ENCODE measurements at regions not wholly inside any gene's neighbourhood (a gene's known extent, or its start where the extent isn't known, plus 50 kb on each side); places are given as distances from the start of the nearest gene placed in this dataset.
A peak's percentile ranks its signal among the peaks of the same experiment; 100 is the strongest.

DNA sequence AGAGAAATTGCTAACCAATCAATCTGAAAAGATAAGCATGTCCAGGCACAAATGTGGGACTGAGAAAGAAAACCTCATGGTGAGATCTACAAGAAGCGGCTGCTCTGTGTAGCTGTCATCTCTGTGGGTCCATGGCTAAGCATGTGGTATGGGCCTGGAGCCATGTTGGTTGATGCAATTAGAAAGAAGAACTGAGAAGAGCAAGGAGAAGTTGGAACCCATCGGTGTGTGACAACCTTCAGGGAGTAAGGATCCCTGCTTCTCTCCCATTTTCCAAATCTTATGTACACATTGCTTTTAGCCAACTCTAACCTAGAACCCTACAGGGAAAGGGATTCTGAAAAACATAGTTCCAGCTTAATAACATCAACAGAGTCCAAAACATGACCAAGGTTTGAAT, 890.2 kb downstream of the FSTL5 start:
- no peak overlapping the region for H3K4ac ChIP-seq (ENCODE audit: low read depth, low read length)
- no peaks in the 10 kb centered on the region for H3K27me3 ChIP-seq (ENCODE audit: insufficient read depth, low read length, poor library complexity)
- H3K9ac ChIP-seq (ENCODE audit: low read length) = no peak overlapping the region
- no peak overlapping the region for H2AK5ac ChIP-seq (ENCODE audit: low read length)
- H3K79me1 ChIP-seq (ENCODE audit: low read length) = no peaks in the 10 kb centered on the region
- H2BK120ac ChIP-seq (ENCODE audit: low read depth, low read length) = no peak overlapping the region
- H3K56ac ChIP-seq (ENCODE audit: low read length) = no peak overlapping the region
- no peak overlapping the region for H2BK15ac ChIP-seq (replicated peaks; ENCODE audit: low read depth)
- no peak overlapping the region for H2BK5ac ChIP-seq (ENCODE audit: low read length)
- no peak for DNase-seq
- no CpG with 5 or more reads among the region's 2 CpGs for WGBS (ENCODE audit: extremely low coverage, insufficient coverage, low lambda C conversion rate)
- no peak overlapping the region for H4K8ac ChIP-seq (ENCODE audit: low read depth, low read length)
- no peak overlapping the region for H3K23ac ChIP-seq (ENCODE audit: low read length)
- H3K18ac ChIP-seq (ENCODE audit: low read length) = no peak overlapping the region
- H4K5ac ChIP-seq (ENCODE audit: low read length) = no peak overlapping the region
- no peaks in the 10 kb centered on the region for H3K79me2 ChIP-seq (ENCODE audit: control insufficient read depth, insufficient read depth, low read length)
- H3K4me2 ChIP-seq (ENCODE audit: low read length) = no peak overlapping the region
- H3K4me3 ChIP-seq (ENCODE audit: low read length) = no peak overlapping the region
- no peaks in the 10 kb centered on the region for H3K4me1 ChIP-seq (ENCODE audit: control insufficient read depth, low read depth, low read length)
- no peak overlapping the region for H3K27ac ChIP-seq (ENCODE audit: low read depth, low read length)
- no peaks in the 10 kb centered on the region for H3K36me3 ChIP-seq (ENCODE audit: control insufficient read depth, insufficient read depth, low read length)

- Histone ChIP-seq H3K18ac (ENCODE audit: low read length) (no peak overlapping the region), H2BK5ac (ENCODE audit: low read length) (no peak overlapping the region), H4K8ac (ENCODE audit: low read depth, low read length) (no peak overlapping the region), H2BK15ac (replicated peaks; ENCODE audit: low read depth) (no peak overlapping the region), H3K4me1 (ENCODE audit: control insufficient read depth, low read depth, low read length) (no peaks in the 10 kb centered on the region), H3K56ac (ENCODE audit: low read length) (no peak overlapping the region), H3K27me3 (ENCODE audit: insufficient read depth, low read length, poor library complexity) (no peaks in the 10 kb centered on the region), H3K36me3 (ENCODE audit: control insufficient read depth, insufficient read depth, low read length) (no peaks in the 10 kb centered on the region), H2AK5ac (ENCODE audit: low read length) (no peak overlapping the region), H3K4me3 (ENCODE audit: low read length) (no peak overlapping the region), H3K23ac (ENCODE audit: low read length) (no peak overlapping the region), H3K4ac (ENCODE audit: low read depth, low read length) (no peak overlapping the region), H3K79me2 (ENCODE audit: control insufficient read depth, insufficient read depth, low read length) (no peaks in the 10 kb centered on the region), H4K5ac (ENCODE audit: low read length) (no peak overlapping the region), H3K9ac (ENCODE audit: low read length) (no peak overlapping the region), H3K4me2 (ENCODE audit: low read length) (no peak overlapping the region), H3K79me1 (ENCODE audit: low read length) (no peaks in the 10 kb centered on the region), H2BK120ac (ENCODE audit: low read depth, low read length) (no peak overlapping the region), H3K27ac (ENCODE audit: low read depth, low read length) (no peak overlapping the region)
- WGBS (ENCODE audit: extremely low coverage, insufficient coverage, low lambda C conversion rate) = no CpG with 5 or more reads among the region's 1 CpG
- no peak for DNase-seq
These were observed 903.0 kb downstream of the FSTL5 start for GRCh38 chr4:161260819-161261218.

DNA sequence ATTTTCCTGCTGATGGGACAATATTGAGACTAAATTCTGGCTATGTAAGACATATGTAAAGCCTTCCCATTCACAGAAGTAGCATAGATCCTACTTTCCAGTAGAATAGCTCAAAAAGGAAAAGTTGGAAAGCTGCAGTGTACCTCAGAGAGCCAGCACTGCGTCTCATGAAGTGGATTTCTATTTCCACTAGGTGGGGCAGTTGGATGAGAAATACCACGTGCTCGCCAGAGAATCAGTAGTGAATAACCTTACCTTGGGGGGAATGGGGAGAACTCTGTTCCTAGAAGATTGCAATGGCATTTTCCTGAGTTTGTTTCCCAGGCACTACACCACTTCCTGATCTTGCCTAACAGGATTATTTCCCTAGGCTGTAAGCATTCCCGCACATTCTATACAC, 907.1 kb downstream of the FSTL5 start:
- H2BK120ac ChIP-seq (ENCODE audit: low read depth, low read length) = no peak overlapping the region
- no peak overlapping the region for H2BK5ac ChIP-seq (ENCODE audit: low read length)
- H3K4me1 ChIP-seq (ENCODE audit: control insufficient read depth, low read depth, low read length) = no peaks in the 10 kb centered on the region
- no peak overlapping the region for H3K18ac ChIP-seq (ENCODE audit: low read length)
- WGBS (ENCODE audit: extremely low coverage, insufficient coverage, low lambda C conversion rate) = no CpG with 5 or more reads among the region's 4 CpGs
- no peak overlapping the region for H4K5ac ChIP-seq (ENCODE audit: low read length)
- no peak overlapping the region for H4K8ac ChIP-seq (ENCODE audit: low read depth, low read length)
- no peak overlapping the region for H3K4me2 ChIP-seq (ENCODE audit: low read length)
- no peak overlapping the region for H3K56ac ChIP-seq (ENCODE audit: low read length)
- peak; percentile 69 for DNase-seq
- H3K79me2 ChIP-seq (ENCODE audit: control insufficient read depth, insufficient read depth, low read length) = no peaks in the 10 kb centered on the region
- H3K4ac ChIP-seq (ENCODE audit: low read depth, low read length) = no peak overlapping the region
- no peak overlapping the region for H3K23ac ChIP-seq (ENCODE audit: low read length)
- H2AK5ac ChIP-seq (ENCODE audit: low read length) = no peak overlapping the region
- H3K79me1 ChIP-seq (ENCODE audit: low read length) = no peaks in the 10 kb centered on the region
- no peak overlapping the region for H2BK15ac ChIP-seq (replicated peaks; ENCODE audit: low read depth)
- H3K4me3 ChIP-seq (ENCODE audit: low read length) = no peak overlapping the region
- no peak overlapping the region for H3K9ac ChIP-seq (ENCODE audit: low read length)
- no peaks in the 10 kb centered on the region for H3K36me3 ChIP-seq (ENCODE audit: control insufficient read depth, insufficient read depth, low read length)
- H3K27ac ChIP-seq (ENCODE audit: low read depth, low read length) = no peak overlapping the region
- H3K27me3 ChIP-seq (ENCODE audit: insufficient read depth, low read length, poor library complexity) = no peaks in the 10 kb centered on the region

DNA sequence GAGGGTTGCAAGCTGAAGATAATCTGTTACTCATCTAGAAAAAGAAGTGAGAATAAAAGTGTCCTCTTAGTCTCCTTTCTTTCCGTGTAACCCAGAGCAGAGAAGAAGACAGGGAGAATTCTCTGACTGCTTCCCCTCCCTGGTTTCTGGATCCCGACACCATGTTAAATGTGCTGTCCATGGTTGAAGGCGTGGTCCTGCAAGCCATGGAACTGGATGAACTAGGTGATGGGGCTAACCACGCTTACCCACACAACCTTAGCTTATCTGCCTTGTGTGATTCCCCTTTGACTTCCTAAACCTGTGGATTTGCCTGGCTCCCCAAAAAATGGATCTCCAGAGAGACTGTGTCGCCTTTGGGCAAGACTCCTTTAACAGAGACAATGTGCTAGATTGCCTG, 907.6 kb downstream of the FSTL5 start:
- no peak overlapping the region for H3K4ac ChIP-seq (ENCODE audit: low read depth, low read length)
- H2AK5ac ChIP-seq (ENCODE audit: low read length) = no peak overlapping the region
- no peaks in the 10 kb centered on the region for H3K79me2 ChIP-seq (ENCODE audit: control insufficient read depth, insufficient read depth, low read length)
- no peak overlapping the region for H2BK5ac ChIP-seq (ENCODE audit: low read length)
- H3K56ac ChIP-seq (ENCODE audit: low read length) = no peak overlapping the region
- no peaks in the 10 kb centered on the region for H3K4me1 ChIP-seq (ENCODE audit: control insufficient read depth, low read depth, low read length)
- H3K9ac ChIP-seq (ENCODE audit: low read length) = no peak overlapping the region
- no peak overlapping the region for H2BK15ac ChIP-seq (replicated peaks; ENCODE audit: low read depth)
- no peaks in the 10 kb centered on the region for H3K79me1 ChIP-seq (ENCODE audit: low read length)
- H4K8ac ChIP-seq (ENCODE audit: low read depth, low read length) = no peak overlapping the region
- WGBS (ENCODE audit: extremely low coverage, insufficient coverage, low lambda C conversion rate) = no CpG with 5 or more reads among the region's 5 CpGs
- no peak overlapping the region for H3K18ac ChIP-seq (ENCODE audit: low read length)
- no peak overlapping the region for H3K4me2 ChIP-seq (ENCODE audit: low read length)
- no peak overlapping the region for H4K5ac ChIP-seq (ENCODE audit: low read length)
- peak; percentile 27 for DNase-seq
- H2BK120ac ChIP-seq (ENCODE audit: low read depth, low read length) = no peak overlapping the region
- H3K36me3 ChIP-seq (ENCODE audit: control insufficient read depth, insufficient read depth, low read length) = no peaks in the 10 kb centered on the region
- no peak overlapping the region for H3K23ac ChIP-seq (ENCODE audit: low read length)
- no peak overlapping the region for H3K27ac ChIP-seq (ENCODE audit: low read depth, low read length)
- no peaks in the 10 kb centered on the region for H3K27me3 ChIP-seq (ENCODE audit: insufficient read depth, low read length, poor library complexity)
- peak overlapping the region; percentile 7 for H3K4me3 ChIP-seq (ENCODE audit: low read length)

GRCh38 chr4:161254375-161254774, 909.4 kb downstream of the FSTL5 start:
- no peaks in the 10 kb centered on the region for H3K36me3 ChIP-seq (ENCODE audit: control insufficient read depth, insufficient read depth, low read length)
- WGBS (ENCODE audit: extremely low coverage, insufficient coverage, low lambda C conversion rate) = no CpG with 5 or more reads among the region's 3 CpGs
- H2BK15ac ChIP-seq (replicated peaks; ENCODE audit: low read depth) = no peak overlapping the region
- H3K4me1 ChIP-seq (ENCODE audit: control insufficient read depth, low read depth, low read length) = no peaks in the 10 kb centered on the region
- H3K79me1 ChIP-seq (ENCODE audit: low read length) = no peaks in the 10 kb centered on the region
- no peak overlapping the region for H3K4me3 ChIP-seq (ENCODE audit: low read length)
- no peak overlapping the region for H4K8ac ChIP-seq (ENCODE audit: low read depth, low read length)
- DNase-seq = peak; percentile 27
- no peak overlapping the region for H3K18ac ChIP-seq (ENCODE audit: low read length)
- no peak overlapping the region for H3K4ac ChIP-seq (ENCODE audit: low read depth, low read length)
- H2AK5ac ChIP-seq (ENCODE audit: low read length) = no peak overlapping the region
- no peak overlapping the region for H3K23ac ChIP-seq (ENCODE audit: low read length)
- H3K27me3 ChIP-seq (ENCODE audit: insufficient read depth, low read length, poor library complexity) = no peaks in the 10 kb centered on the region
- H2BK5ac ChIP-seq (ENCODE audit: low read length) = no peak overlapping the region
- H3K4me2 ChIP-seq (ENCODE audit: low read length) = no peak overlapping the region
- H2BK120ac ChIP-seq (ENCODE audit: low read depth, low read length) = no peak overlapping the region
- H3K27ac ChIP-seq (ENCODE audit: low read depth, low read length) = no peak overlapping the region
- no peak overlapping the region for H4K5ac ChIP-seq (ENCODE audit: low read length)
- H3K9ac ChIP-seq (ENCODE audit: low read length) = no peak overlapping the region
- H3K56ac ChIP-seq (ENCODE audit: low read length) = no peak overlapping the region
- H3K79me2 ChIP-seq (ENCODE audit: control insufficient read depth, insufficient read depth, low read length) = no peaks in the 10 kb centered on the region

DNA sequence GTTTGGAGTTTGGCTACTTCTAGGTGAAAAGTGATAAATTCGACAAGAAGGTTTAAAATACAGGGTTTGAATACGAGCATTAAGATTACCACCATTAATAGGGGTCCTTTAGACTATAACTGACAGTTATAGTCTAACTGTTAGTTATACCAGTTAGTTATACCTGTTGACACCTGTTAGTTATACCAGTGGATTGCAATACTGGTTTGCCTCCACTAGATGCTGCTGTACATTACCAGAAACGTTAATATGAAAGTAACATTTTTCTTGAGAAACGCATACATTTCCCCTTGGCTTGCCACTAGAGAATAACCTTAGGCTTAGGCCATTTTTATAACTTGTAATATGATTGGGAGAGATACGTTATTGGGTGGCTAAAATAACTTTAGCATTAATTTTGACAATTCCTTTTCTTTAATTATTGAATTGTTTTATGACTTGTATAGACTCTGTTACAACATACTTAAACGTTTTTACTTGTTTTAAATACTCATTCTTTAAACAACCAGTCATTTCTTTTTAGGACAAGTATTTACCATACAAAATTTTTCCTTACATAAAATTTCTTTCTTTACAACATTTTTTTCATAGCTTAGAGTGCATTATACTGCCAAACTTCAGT, 911.2 kb downstream of the FSTL5 start:
- Histone ChIP-seq H2BK120ac (ENCODE audit: low read depth, low read length) (no peak overlapping the region), H2AK5ac (ENCODE audit: low read length) (no peak overlapping the region), H4K5ac (ENCODE audit: low read length) (no peak overlapping the region), H3K4me3 (ENCODE audit: low read length) (no peak overlapping the region), H3K18ac (ENCODE audit: low read length) (no peak overlapping the region), H3K23ac (ENCODE audit: low read length) (no peak overlapping the region), H3K4me2 (ENCODE audit: low read length) (no peak overlapping the region), H3K36me3 (ENCODE audit: control insufficient read depth, insufficient read depth, low read length) (no peaks in the 10 kb centered on the region), H3K4me1 (ENCODE audit: control insufficient read depth, low read depth, low read length) (no peaks in the 10 kb centered on the region), H3K56ac (ENCODE audit: low read length) (no peak overlapping the region), H2BK5ac (ENCODE audit: low read length) (no peak overlapping the region), H3K79me2 (ENCODE audit: control insufficient read depth, insufficient read depth, low read length) (no peaks in the 10 kb centered on the region), H3K27me3 (ENCODE audit: insufficient read depth, low read length, poor library complexity) (no peaks in the 10 kb centered on the region), H3K9ac (ENCODE audit: low read length) (no peak overlapping the region), H3K27ac (ENCODE audit: low read depth, low read length) (no peak overlapping the region), H4K8ac (ENCODE audit: low read depth, low read length) (no peak overlapping the region), H3K79me1 (ENCODE audit: low read length) (no peaks in the 10 kb centered on the region), H3K4ac (ENCODE audit: low read depth, low read length) (no peak overlapping the region), H2BK15ac (replicated peaks; ENCODE audit: low read depth) (no peak overlapping the region)
- peak; percentile 30 for DNase-seq
- no CpG with 5 or more reads among the region's 6 CpGs for WGBS (ENCODE audit: extremely low coverage, insufficient coverage, low lambda C conversion rate)

All from mesendoderm (in vitro differentiated cells).